PC-9 (cell line): ENCODE measurements at regions not wholly inside any gene's neighbourhood (a gene's known extent, or its start where the extent isn't known, plus 50 kb on each side); places are given as distances from the start of the nearest gene placed in this dataset.

Experiments
- EZH2 ChIP-seq: fragments of 200-600 bp; sonication (generic); IDR thresholded peaks from 2 replicates; pipeline ENCODE4 v1.8.0; 2017; ENCODE audit warnings: antibody characterized with exemption, low read depth
- TF ChIP-seq, protein P1 (sequence below): fragments of 200-600 bp; sonication (generic); conservative IDR thresholded peaks from 2 replicates; pipeline ENCODE4 v1.6.1; 2017; ENCODE audit warnings: mixed run types, antibody characterized with exemption, mild to moderate bottlenecking, moderate library complexity

DNA sequence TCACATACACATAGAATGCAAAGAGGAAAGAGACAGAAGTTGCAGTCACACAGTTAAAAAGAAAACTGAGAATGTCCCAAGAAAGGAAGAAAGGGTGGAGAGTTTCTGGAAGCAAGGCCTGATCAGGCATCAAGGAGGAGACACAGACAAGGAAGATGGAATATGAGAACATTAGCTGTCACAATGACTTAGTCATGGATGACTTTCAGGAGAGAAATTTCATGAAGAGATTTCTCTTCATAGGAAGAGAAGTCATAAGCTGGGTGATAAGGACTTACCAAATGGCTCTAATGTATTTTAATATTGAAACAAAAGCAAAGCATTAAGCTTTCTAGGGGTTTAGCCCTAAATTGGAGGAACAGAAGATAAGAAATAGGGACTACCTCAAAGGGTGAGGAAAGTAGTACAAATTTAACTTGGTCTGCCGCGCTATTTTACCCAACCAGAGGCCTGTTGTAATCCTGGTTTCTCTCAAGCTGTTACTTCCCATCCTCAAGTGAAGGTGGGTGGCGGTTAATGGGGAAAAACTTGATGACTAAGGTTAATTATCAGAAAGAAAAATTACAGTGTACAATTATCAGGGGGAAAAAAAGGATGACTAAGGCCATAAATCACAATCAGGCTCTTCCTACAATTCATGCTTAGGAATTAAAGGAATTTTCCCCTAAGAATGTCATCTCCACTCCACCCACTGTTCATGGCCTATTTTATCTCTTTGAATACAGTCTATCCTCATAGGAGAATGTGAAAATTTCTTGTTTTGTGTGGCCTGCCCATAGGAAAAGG lies 93.9 kb upstream of the ADGRL2 start:
- TF ChIP-seq, protein P1, sequence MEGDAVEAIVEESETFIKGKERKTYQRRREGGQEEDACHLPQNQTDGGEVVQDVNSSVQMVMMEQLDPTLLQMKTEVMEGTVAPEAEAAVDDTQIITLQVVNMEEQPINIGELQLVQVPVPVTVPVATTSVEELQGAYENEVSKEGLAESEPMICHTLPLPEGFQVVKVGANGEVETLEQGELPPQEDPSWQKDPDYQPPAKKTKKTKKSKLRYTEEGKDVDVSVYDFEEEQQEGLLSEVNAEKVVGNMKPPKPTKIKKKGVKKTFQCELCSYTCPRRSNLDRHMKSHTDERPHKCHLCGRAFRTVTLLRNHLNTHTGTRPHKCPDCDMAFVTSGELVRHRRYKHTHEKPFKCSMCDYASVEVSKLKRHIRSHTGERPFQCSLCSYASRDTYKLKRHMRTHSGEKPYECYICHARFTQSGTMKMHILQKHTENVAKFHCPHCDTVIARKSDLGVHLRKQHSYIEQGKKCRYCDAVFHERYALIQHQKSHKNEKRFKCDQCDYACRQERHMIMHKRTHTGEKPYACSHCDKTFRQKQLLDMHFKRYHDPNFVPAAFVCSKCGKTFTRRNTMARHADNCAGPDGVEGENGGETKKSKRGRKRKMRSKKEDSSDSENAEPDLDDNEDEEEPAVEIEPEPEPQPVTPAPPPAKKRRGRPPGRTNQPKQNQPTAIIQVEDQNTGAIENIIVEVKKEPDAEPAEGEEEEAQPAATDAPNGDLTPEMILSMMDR, result no peak
- no peak for TF ChIP-seq EZH2
